ENCODE measurements at regions not wholly inside any gene's neighbourhood (a gene's known extent, or its start where the extent isn't known, plus 50 kb on each side); places are given as distances from the start of the nearest gene placed in this dataset.

- Histone ChIP-seq H3K14ac (ENCODE audit: insufficient read length) (no peak overlapping the region), H3K23me2 (ENCODE audit: low read depth, low read length) (peaks cover 3% of the 10 kb centered on the region; the same call in 1 of the 2 replicates), H2BK20ac (ENCODE audit: low read length) (no peak overlapping the region), H3K9ac (replicated peaks in 1 of 4; ENCODE audit: extremely low read depth in 1 of 4, low read depth in 3 of 4, low read length in 3 of 4) (no peak overlapping the region), H4K91ac (replicated peaks; ENCODE audit: insufficient read length, low read length) (no peak overlapping the region), H4K5ac (ENCODE audit: insufficient read length, low read depth, low read length) (no peak overlapping the region), H3K56ac (replicated peaks; ENCODE audit: insufficient read length, low read depth, low read length) (no peak overlapping the region), H4K8ac (ENCODE audit: extremely low read depth, insufficient read depth, low read length) (no peak overlapping the region), H3K18ac (ENCODE audit: extremely low read depth, low read length) (no peak overlapping the region), H3K4ac (replicated peaks; ENCODE audit: insufficient read length, low read depth, low read length) (no peak overlapping the region), H3K79me2 (ENCODE audit: control insufficient read depth in 1 of 2, insufficient read depth in 2 of 2, low read length in 2 of 2) (no peaks in the 10 kb centered on the region), H3K4me3 (ENCODE audit: extremely low read depth in 1 of 4, insufficient read depth in 2 of 4, low read depth in 3 of 4, low read length in 4 of 4) (no peak overlapping the region), H3K9me3 (ENCODE audit: insufficient read depth in 2 of 2, low read depth in 1 of 2, low read length in 1 of 2) (no peaks in the 10 kb centered on the region), H2BK120ac (replicated peaks; ENCODE audit: low read depth, low read length) (no peak overlapping the region), H3K27ac (ENCODE audit: low read depth, low read length) (no peak overlapping the region), H3K4me2 (ENCODE audit: insufficient read depth in 1 of 2, low read depth in 2 of 2, low read length in 2 of 2) (no peak overlapping the region), H3K27me3 (replicated peaks in 1 of 4; ENCODE audit: control insufficient read depth in 3 of 4, extremely low read depth in 1 of 4, insufficient read depth in 3 of 4, low read length in 3 of 4) (peaks cover 0 to 17% (median 8%) of the 10 kb centered on the region in 4 experiments; a peak in 5 of 7 replicates), H2BK15ac (ENCODE audit: low read length) (no peak overlapping the region), H4K20me1 (replicated peaks in 1 of 2; ENCODE audit: control insufficient read depth in 1 of 2, insufficient read depth in 2 of 2, low read length in 2 of 2) (no peaks in the 10 kb centered on the region), H2BK5ac (ENCODE audit: low read depth, low read length) (no peak overlapping the region), H3K36me3 (ENCODE audit: control insufficient read depth in 2 of 4, insufficient read depth in 4 of 4, low read length in 3 of 4) (no peaks in the 10 kb centered on the region), H2AFZ (ENCODE audit: low read length) (no peak overlapping the region), H3K4me1 (replicated peaks in 1 of 4; ENCODE audit: control insufficient read depth in 3 of 4, insufficient read depth in 4 of 4, low read length in 3 of 4) (peaks cover 0 to 10% (median 4%) of the 10 kb centered on the region in 4 experiments; a peak in 4 of 7 replicates), H2BK12ac (ENCODE audit: low read depth, low read length) (no peak overlapping the region), H2AK5ac (ENCODE audit: low read depth, low read length) (no peak overlapping the region), H3K79me1 (ENCODE audit: low read depth, low read length) (no peaks in the 10 kb centered on the region), H3K23ac (ENCODE audit: insufficient read length) (no peak overlapping the region)
- ChIA-PET CTCF (ENCODE audit: partially characterized antibody) (interaction anchor here (0.8 to 1.3 kb wide), 3 partner anchors 12 to 193 kb away, joined by 3 to 8 read pairs (median 3); no protein-coding TSS in a partner anchor), POLR2A (ENCODE audit: partially characterized antibody) (no interaction called here)
- 84 to 100% methylated on average over 2 to 5 of the region's 5 CpGs for WGBS, 2 experiments (ENCODE audit: extremely low coverage in 1 of 2, insufficient coverage in 1 of 2, insufficient read length in 1 of 2, insufficient replicate concordance in 2 of 2, low coverage in 1 of 2, low lambda C conversion rate in 2 of 2, missing lambda C conversion rate in 1 of 2)
- FAIRE-seq: no peak
- no peak for DNase-seq (ENCODE audit: low read depth in 1 of 2, low spot score in 2 of 2)
- TF ChIP-seq TEAD4 (IDR thresholded peaks at IDR 0.05; ENCODE audit: low read depth, low read length) (no peak), GTF2F1 (IDR thresholded peaks at IDR 0.05; ENCODE audit: borderline replicate concordance, low read depth, low read length) (no peak), TAF1 (IDR thresholded peaks at IDR 0.05; ENCODE audit: low read depth, low read length) (no peak), CEBPB (IDR thresholded peaks at IDR 0.05; ENCODE audit: low read depth, low read length) (no peak), ATF2 (IDR thresholded peaks at IDR 0.05; ENCODE audit: low read length) (no peak), SAP30 (IDR thresholded peaks at IDR 0.05; ENCODE audit: insufficient read depth, insufficient replicate concordance, low read length) (no peak), CHD2 (IDR thresholded peaks at IDR 0.05; ENCODE audit: low read length) (no peak), GABPA (IDR thresholded peaks at IDR 0.05; ENCODE audit: borderline replicate concordance, insufficient read depth, low read length) (no peak), SP2 (IDR thresholded peaks at IDR 0.05; ENCODE audit: low read length) (no peak), CTCF (IDR thresholded peaks at IDR 0.05; ENCODE audit: control extremely low read depth in 1 of 3, insufficient read depth in 1 of 3, low read depth in 1 of 3, low read length in 3 of 3) (no peak), SIRT6 (IDR thresholded peaks at IDR 0.05; ENCODE audit: low read length) (no peak)
Measured at GRCh38 chr7:115474137-115474536, 552.2 kb downstream of the MDFIC start.
